ENCODE measurements at regions not wholly inside any gene's neighbourhood (a gene's known extent, or its start where the extent isn't known, plus 50 kb on each side); places are given as distances from the start of the nearest gene placed in this dataset.

- no peak for TF ChIP-seq CDX4 (CRISPR knock-in tag; IDR thresholded peaks at IDR 0.05; ENCODE audit: borderline replicate concordance)
- no peak for TF ChIP-seq PREB (CRISPR knock-in tag; IDR thresholded peaks at IDR 0.05; ENCODE audit: borderline replicate concordance)
Measured at GRCh38 chr1:239547987-239548386, 161.6 kb downstream of the CHRM3 start.

Measured in WTC11 (cell line).